PFSK-1 (cell line): ENCODE measurements at regions not wholly inside any gene's neighbourhood (a gene's known extent, or its start where the extent isn't known, plus 50 kb on each side); places are given as distances from the start of the nearest gene placed in this dataset.

Source experiments
- POLR2AphosphoS5 ChIP-seq: IDR thresholded peaks from 2 replicates; pipeline ENCODE4 v1.6.1; 2012; ENCODE audit warnings: low read depth, mild to moderate bottlenecking, control low read depth, low read length, moderate library complexity
- TAF1 ChIP-seq: IDR thresholded peaks from 2 replicates; pipeline ENCODE4 v1.6.1; 2012; ENCODE audit warnings: low read length, control low read depth, borderline replicate concordance; ENCODE audit not compliant: insufficient read depth
- TF ChIP-seq, protein P1 (sequence below), 2 experiments: IDR thresholded peaks; 2 replicates each; pipeline versions ENCODE4 v1.6.1 to v1.8.0; 2011 to 2012; ENCODE audit warnings: low read depth in 2 of 2, low read length in 2 of 2, control low read depth in 1 of 2, inconsistent platforms in 1 of 2, mild to moderate bottlenecking in 1 of 2, moderate library complexity in 1 of 2; ENCODE audit not compliant: insufficient read depth in 1 of 2

GRCh38 chr20:40085513-40085912 lies 603.5 kb downstream of the MAFB start:
- TF ChIP-seq POLR2AphosphoS5 (no peak), TAF1 (no peak)
- TF ChIP-seq, protein P1, sequence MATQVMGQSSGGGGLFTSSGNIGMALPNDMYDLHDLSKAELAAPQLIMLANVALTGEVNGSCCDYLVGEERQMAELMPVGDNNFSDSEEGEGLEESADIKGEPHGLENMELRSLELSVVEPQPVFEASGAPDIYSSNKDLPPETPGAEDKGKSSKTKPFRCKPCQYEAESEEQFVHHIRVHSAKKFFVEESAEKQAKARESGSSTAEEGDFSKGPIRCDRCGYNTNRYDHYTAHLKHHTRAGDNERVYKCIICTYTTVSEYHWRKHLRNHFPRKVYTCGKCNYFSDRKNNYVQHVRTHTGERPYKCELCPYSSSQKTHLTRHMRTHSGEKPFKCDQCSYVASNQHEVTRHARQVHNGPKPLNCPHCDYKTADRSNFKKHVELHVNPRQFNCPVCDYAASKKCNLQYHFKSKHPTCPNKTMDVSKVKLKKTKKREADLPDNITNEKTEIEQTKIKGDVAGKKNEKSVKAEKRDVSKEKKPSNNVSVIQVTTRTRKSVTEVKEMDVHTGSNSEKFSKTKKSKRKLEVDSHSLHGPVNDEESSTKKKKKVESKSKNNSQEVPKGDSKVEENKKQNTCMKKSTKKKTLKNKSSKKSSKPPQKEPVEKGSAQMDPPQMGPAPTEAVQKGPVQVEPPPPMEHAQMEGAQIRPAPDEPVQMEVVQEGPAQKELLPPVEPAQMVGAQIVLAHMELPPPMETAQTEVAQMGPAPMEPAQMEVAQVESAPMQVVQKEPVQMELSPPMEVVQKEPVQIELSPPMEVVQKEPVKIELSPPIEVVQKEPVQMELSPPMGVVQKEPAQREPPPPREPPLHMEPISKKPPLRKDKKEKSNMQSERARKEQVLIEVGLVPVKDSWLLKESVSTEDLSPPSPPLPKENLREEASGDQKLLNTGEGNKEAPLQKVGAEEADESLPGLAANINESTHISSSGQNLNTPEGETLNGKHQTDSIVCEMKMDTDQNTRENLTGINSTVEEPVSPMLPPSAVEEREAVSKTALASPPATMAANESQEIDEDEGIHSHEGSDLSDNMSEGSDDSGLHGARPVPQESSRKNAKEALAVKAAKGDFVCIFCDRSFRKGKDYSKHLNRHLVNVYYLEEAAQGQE (IDR thresholded peaks at IDR 0.05; ENCODE audit: insufficient read depth in 1 of 2, low read depth in 2 of 2, low read length in 2 of 2): no peak
